ENCODE measurements at regions not wholly inside any gene's neighbourhood (a gene's known extent, or its start where the extent isn't known, plus 50 kb on each side); places are given as distances from the start of the nearest gene placed in this dataset.

DNA sequence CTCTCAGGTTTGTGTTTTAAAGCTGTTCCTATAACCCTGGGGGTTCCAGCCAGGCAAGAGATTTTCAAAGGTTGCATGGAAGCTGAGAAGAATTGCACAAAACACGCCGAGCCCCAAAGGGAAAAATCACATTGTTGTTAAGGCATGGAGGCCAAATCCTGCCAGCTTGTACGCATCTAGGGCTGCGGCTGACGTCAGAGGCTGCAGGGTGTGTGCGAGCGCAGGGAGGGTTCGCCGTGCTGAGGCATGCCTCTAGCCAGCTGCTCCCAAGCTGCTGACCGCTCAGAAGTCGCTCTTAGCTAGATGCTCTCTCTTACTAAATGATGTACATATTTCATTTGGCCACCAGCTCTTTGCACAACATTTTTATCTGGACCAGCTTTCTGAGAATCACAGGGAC is 191.8 kb downstream of the LPIN1 start:
- TF ChIP-seq EZH2phosphoT487 (IDR thresholded peaks at IDR 0.05; ENCODE audit: borderline replicate concordance, low read length), result no peak
- TF ChIP-seq, protein P1, sequence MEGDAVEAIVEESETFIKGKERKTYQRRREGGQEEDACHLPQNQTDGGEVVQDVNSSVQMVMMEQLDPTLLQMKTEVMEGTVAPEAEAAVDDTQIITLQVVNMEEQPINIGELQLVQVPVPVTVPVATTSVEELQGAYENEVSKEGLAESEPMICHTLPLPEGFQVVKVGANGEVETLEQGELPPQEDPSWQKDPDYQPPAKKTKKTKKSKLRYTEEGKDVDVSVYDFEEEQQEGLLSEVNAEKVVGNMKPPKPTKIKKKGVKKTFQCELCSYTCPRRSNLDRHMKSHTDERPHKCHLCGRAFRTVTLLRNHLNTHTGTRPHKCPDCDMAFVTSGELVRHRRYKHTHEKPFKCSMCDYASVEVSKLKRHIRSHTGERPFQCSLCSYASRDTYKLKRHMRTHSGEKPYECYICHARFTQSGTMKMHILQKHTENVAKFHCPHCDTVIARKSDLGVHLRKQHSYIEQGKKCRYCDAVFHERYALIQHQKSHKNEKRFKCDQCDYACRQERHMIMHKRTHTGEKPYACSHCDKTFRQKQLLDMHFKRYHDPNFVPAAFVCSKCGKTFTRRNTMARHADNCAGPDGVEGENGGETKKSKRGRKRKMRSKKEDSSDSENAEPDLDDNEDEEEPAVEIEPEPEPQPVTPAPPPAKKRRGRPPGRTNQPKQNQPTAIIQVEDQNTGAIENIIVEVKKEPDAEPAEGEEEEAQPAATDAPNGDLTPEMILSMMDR (IDR thresholded peaks at IDR 0.05; ENCODE audit: low read depth, low read length, poor library complexity, severe bottlenecking), result no peak
